ENCODE measurements at regions not wholly inside any gene's neighbourhood (a gene's known extent, or its start where the extent isn't known, plus 50 kb on each side); places are given as distances from the start of the nearest gene placed in this dataset.

DNA sequence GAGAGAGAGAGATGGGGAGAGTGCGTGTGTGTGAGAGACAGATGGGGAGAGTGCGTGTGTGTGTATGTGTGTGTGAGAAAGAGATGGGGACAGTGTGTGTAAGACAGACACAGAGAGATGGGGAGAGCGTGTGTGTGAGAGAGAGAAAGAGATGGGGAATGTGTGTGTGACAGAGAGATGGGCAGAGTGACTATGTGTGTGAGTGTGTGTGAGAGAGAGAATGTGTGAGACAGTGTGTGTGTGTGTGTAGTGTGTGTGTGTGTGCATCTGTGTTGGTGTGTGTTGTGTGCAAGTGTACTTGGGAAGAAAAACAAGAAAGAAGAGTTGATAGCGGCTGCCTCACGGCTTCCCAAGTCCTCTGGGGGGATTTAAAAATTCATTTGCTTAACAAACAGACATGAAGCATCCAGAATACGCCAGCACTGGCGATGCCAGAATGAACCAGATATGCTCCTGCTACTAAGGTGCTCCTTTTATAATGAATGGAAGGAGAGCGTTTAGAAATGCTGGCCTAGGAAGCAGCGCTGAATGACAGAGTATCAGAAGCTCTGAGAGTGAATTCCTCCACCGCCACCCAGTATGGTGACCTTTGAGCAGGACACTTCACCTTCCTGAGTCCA, 186.1 kb upstream of the TSC22D2 start:
- TF ChIP-seq, protein P1, sequence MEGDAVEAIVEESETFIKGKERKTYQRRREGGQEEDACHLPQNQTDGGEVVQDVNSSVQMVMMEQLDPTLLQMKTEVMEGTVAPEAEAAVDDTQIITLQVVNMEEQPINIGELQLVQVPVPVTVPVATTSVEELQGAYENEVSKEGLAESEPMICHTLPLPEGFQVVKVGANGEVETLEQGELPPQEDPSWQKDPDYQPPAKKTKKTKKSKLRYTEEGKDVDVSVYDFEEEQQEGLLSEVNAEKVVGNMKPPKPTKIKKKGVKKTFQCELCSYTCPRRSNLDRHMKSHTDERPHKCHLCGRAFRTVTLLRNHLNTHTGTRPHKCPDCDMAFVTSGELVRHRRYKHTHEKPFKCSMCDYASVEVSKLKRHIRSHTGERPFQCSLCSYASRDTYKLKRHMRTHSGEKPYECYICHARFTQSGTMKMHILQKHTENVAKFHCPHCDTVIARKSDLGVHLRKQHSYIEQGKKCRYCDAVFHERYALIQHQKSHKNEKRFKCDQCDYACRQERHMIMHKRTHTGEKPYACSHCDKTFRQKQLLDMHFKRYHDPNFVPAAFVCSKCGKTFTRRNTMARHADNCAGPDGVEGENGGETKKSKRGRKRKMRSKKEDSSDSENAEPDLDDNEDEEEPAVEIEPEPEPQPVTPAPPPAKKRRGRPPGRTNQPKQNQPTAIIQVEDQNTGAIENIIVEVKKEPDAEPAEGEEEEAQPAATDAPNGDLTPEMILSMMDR (IDR thresholded peaks at IDR 0.05; ENCODE audit: borderline replicate concordance, control extremely low read depth, extremely low read depth, insufficient read depth, missing control alignments), result no peak
- in situ Hi-C loops (cut with MboI; ENCODE audit: low sequenced_read_pairs, unreplicated experiment), result loop anchor here (10.0 to 25.0 kb wide), 2 partner anchors 273 to 710 kb away; no protein-coding TSS in a partner anchor

DNA sequence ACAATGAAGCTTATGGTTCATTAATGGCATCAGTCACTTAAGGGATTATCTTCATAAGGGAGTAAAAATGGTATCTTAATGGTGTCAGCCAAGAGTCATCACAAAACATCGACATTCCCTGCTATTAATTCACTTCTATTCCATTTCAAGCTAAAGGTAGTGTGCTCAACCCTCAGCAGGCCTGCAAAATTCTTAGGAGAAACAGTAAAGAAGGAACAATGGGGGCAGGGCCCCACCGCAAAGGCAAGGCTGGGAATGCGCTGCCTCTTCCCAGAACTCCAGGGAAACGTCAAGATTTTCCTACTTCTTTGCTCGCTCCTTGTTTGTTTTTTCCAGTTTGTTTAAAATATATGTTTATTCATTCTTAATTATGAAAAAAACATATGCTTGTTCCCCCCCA, 187.3 kb upstream of the TSC22D2 start:
- in situ Hi-C loops (cut with MboI; ENCODE audit: low sequenced_read_pairs, unreplicated experiment), result loop anchor here (10.0 to 25.0 kb wide), 2 partner anchors 274 to 708 kb away; no protein-coding TSS in a partner anchor
- TF ChIP-seq, protein P1 (IDR thresholded peaks at IDR 0.05; ENCODE audit: borderline replicate concordance, control extremely low read depth, extremely low read depth, insufficient read depth, missing control alignments), result no peak
- DNase-seq (ENCODE audit: low spot score), result no peak

More for the DNA sequence above, 186.1 kb upstream of the TSC22D2 start:
- DNase-seq (ENCODE audit: low spot score), result no peak

DNA sequence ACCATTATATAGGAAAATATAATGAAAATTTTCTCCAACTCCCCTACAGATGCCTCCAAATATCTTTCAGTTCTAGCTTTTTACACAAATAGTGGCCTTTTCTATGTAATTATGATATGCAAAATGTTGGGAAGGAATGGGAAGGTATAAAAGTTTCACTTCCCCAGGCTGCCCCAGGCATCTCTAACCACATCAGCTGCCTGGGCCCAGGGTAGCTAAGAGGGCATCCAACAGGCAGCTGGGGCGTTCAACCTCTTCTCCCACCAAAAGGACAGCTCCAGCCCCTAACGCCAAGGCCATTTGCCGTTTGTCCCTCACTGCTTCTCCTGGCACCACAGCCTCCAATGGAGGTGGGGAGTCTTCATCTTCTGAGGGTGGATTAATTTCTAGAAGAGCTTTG, 188.1 kb upstream of the TSC22D2 start:
- TF ChIP-seq, protein P1 (IDR thresholded peaks at IDR 0.05; ENCODE audit: borderline replicate concordance, control extremely low read depth, extremely low read depth, insufficient read depth, missing control alignments), result no peak
- no peak for DNase-seq (ENCODE audit: low spot score)
- in situ Hi-C loops (cut with MboI; ENCODE audit: low sequenced_read_pairs, unreplicated experiment), result loop anchor here (10.0 to 25.0 kb wide), 2 partner anchors 275 to 708 kb away; no protein-coding TSS in a partner anchor

DNA sequence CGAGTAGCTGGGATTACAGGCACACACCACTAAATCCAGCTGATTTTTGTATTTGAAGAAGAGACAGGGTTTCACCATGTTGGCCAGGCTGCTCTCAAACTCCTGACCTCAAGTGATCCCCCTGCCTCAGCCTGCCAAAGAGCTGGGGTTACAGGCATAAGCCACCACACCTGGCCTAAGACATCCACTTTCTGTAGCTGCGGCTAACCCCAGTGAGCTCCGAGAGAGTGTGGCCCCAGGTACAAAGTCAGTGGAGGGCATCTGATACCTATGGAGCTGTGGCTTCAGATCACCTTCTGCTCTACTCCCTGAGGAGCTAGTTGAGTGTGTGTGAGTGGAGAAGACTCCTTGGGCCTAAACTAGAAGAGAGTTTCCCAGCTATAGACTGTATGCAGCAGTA, 189.3 kb upstream of the TSC22D2 start:
- TF ChIP-seq, protein P1 (IDR thresholded peaks at IDR 0.05; ENCODE audit: borderline replicate concordance, control extremely low read depth, extremely low read depth, insufficient read depth, missing control alignments), result no peak
- DNase-seq (ENCODE audit: low spot score), result no peak
- in situ Hi-C loops (cut with MboI; ENCODE audit: low sequenced_read_pairs, unreplicated experiment), result loop anchor here (25.0 kb wide), 1 partner anchor 707 kb away; no protein-coding TSS in a partner anchor

DNA sequence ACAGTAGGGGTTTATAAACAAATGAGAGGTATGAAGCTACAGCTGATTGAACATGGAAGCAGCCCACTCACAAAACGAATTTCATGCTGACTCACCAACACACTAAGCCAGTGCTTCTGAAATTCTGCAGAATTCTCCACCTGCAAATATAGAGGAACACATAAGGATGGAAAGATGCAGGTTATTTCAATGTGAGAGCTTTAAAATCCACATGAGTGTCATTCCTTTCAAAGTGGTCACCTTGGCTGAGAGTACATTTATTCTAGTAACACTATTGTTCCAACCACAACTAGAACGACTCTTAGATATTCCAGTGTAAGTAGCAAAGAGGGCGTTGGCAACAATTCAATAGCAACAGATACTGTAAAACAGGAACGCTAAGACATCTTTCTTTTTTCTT, 189.9 kb upstream of the TSC22D2 start:
- in situ Hi-C loops (cut with MboI; ENCODE audit: low sequenced_read_pairs, unreplicated experiment), result loop anchor here (25.0 kb wide), 1 partner anchor 706 kb away; no protein-coding TSS in a partner anchor
- DNase-seq (ENCODE audit: low spot score), result no peak
- TF ChIP-seq, protein P1 (IDR thresholded peaks at IDR 0.05; ENCODE audit: borderline replicate concordance, control extremely low read depth, extremely low read depth, insufficient read depth, missing control alignments), result no peak

DNA sequence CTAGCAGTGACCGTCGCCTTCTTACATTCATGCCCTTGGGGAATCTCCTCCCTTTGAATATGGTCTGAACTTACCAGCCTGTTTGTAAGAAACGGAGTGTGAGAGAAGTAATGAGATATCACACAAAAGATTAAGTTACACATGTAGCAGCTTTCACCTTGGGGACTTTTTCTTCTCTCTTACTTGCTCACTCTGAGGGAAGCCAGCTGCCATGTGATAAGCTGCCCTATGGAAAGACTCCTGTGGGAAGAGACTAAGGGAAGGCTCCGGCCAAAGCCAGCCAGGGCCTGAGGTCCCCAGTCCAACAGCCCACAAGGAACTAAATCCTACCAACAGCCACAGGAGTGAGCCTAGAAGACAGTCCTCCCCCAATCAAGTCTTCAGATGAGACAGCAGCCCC, 190.4 kb upstream of the TSC22D2 start:
- in situ Hi-C loops (cut with MboI; ENCODE audit: low sequenced_read_pairs, unreplicated experiment), result loop anchor here (25.0 kb wide), 1 partner anchor 705 kb away; no protein-coding TSS in a partner anchor
- no peak for DNase-seq (ENCODE audit: low spot score)
- TF ChIP-seq, protein P1 (IDR thresholded peaks at IDR 0.05; ENCODE audit: borderline replicate concordance, control extremely low read depth, extremely low read depth, insufficient read depth, missing control alignments), result no peak

Data from GM13976 (cell line).